ENCODE measurements at regions not wholly inside any gene's neighbourhood (a gene's known extent, or its start where the extent isn't known, plus 50 kb on each side); places are given as distances from the start of the nearest gene placed in this dataset.
"Not testable (repeated sequence)": the region's sequence is repeated elsewhere in the genome, so short reads cannot be mapped to it uniquely, and the experiment has no call there.

GRCh38 chr5:51148437-51148836 lies 234.8 kb upstream of the ISL1 start:
- no peak for TF ChIP-seq CTCF (IDR thresholded peaks at IDR 0.05; ENCODE audit: unreplicated experiment in 3 of 3)
- no peaks in the 10 kb centered on the region for H3K36me3 Mint-ChIP-seq (ENCODE audit: low read depth)
- no peak overlapping the region for H3K4me3 Mint-ChIP-seq
- no peaks in the 10 kb centered on the region for H3K27me3 Mint-ChIP-seq (ENCODE audit: low read depth)
- H3K9me3 Mint-ChIP-seq, result peaks cover 12% of the 10 kb centered on the region
- H3K4me1 Mint-ChIP-seq, result no peaks in the 10 kb centered on the region
- H3K27ac Mint-ChIP-seq, result no peak overlapping the region

GRCh38 chr5:51156222-51156621 lies 227.0 kb upstream of the ISL1 start:
- Mint-ChIP-seq H3K9me3 (peaks cover under 1% of the 10 kb centered on the region), H3K27me3 (ENCODE audit: low read depth) (no peaks in the 10 kb centered on the region), H3K4me1 (no peaks in the 10 kb centered on the region), H3K36me3 (ENCODE audit: low read depth) (no peaks in the 10 kb centered on the region), H3K27ac (no peak overlapping the region), H3K4me3 (no peak overlapping the region)
- no peak for TF ChIP-seq CTCF (IDR thresholded peaks at IDR 0.05; ENCODE audit: unreplicated experiment in 3 of 3)

- peaks cover 3% of the 10 kb centered on the region for H3K9me3 Mint-ChIP-seq
- no peaks in the 10 kb centered on the region for H3K27me3 Mint-ChIP-seq (ENCODE audit: low read depth)
- H3K4me1 Mint-ChIP-seq, result no peaks in the 10 kb centered on the region
- no peak for TF ChIP-seq CTCF (IDR thresholded peaks at IDR 0.05; ENCODE audit: unreplicated experiment in 3 of 3)
- no peak overlapping the region for H3K4me3 Mint-ChIP-seq
- H3K27ac Mint-ChIP-seq, result no peak overlapping the region
- no peaks in the 10 kb centered on the region for H3K36me3 Mint-ChIP-seq (ENCODE audit: low read depth)
These were observed 226.4 kb upstream of the ISL1 start for GRCh38 chr5:51156838-51157237.

- H3K27ac Mint-ChIP-seq, result no peak overlapping the region
- H3K27me3 Mint-ChIP-seq (ENCODE audit: low read depth), result no peaks in the 10 kb centered on the region
- H3K4me3 Mint-ChIP-seq, result no peak overlapping the region
- H3K36me3 Mint-ChIP-seq (ENCODE audit: low read depth), result no peaks in the 10 kb centered on the region
- no peak for TF ChIP-seq CTCF (IDR thresholded peaks at IDR 0.05; ENCODE audit: unreplicated experiment in 3 of 3)
- H3K9me3 Mint-ChIP-seq, result peaks cover 8% of the 10 kb centered on the region
- H3K4me1 Mint-ChIP-seq, result no peaks in the 10 kb centered on the region
These were observed 224.1 kb upstream of the ISL1 start for GRCh38 chr5:51159164-51159563.

GRCh38 chr5:51159606-51160005 lies 223.6 kb upstream of the ISL1 start:
- Mint-ChIP-seq H3K27ac (no peak overlapping the region), H3K36me3 (ENCODE audit: low read depth) (no peaks in the 10 kb centered on the region), H3K27me3 (ENCODE audit: low read depth) (no peaks in the 10 kb centered on the region), H3K4me1 (no peaks in the 10 kb centered on the region), H3K9me3 (peaks cover 8% of the 10 kb centered on the region), H3K4me3 (no peak overlapping the region)
- TF ChIP-seq CTCF (IDR thresholded peaks at IDR 0.05; ENCODE audit: unreplicated experiment in 3 of 3), result no peak

GRCh38 chr5:51162245-51162644 lies 221.0 kb upstream of the ISL1 start:
- Mint-ChIP-seq H3K4me1 (no peaks in the 10 kb centered on the region), H3K27ac (no peak overlapping the region), H3K4me3 (no peak overlapping the region), H3K36me3 (ENCODE audit: low read depth) (no peaks in the 10 kb centered on the region), H3K9me3 (peaks cover 8% of the 10 kb centered on the region), H3K27me3 (ENCODE audit: low read depth) (no peaks in the 10 kb centered on the region)
- TF ChIP-seq CTCF (IDR thresholded peaks at IDR 0.05; ENCODE audit: unreplicated experiment in 3 of 3), result no peak

GRCh38 chr5:51165621-51166020 lies 217.6 kb upstream of the ISL1 start:
- H3K9me3 Mint-ChIP-seq; H3K4me3 Mint-ChIP-seq; H3K36me3 Mint-ChIP-seq (ENCODE audit: low read depth); H3K4me1 Mint-ChIP-seq; H3K27me3 Mint-ChIP-seq (ENCODE audit: low read depth); H3K27ac Mint-ChIP-seq: not testable (repeated sequence)
